GM23248 (cell line): ENCODE measurements at regions not wholly inside any gene's neighbourhood (a gene's known extent, or its start where the extent isn't known, plus 50 kb on each side); places are given as distances from the start of the nearest gene placed in this dataset.

Experiments used
- DNase-seq: peaks from one replicate; pipeline ENCODE4 v3.0.0-alpha.2; 2015
- H2AFZ ChIP-seq: fragments of 200-600 bp; sonication (generic); 2 replicates; pipeline ENCODE4 v1.6.1; 2016; ENCODE audit warnings: antibody characterized with exemption
- H3F3A ChIP-seq: fragments of 200-600 bp; sonication (generic); 2 replicates; pipeline ENCODE4 v1.6.1; 2016; ENCODE audit warnings: mild to moderate bottlenecking, antibody characterized with exemption, mixed run types; ENCODE audit not compliant: insufficient read depth
- H3K27ac ChIP-seq: fragments of 200-600 bp; sonication (generic); 2 replicates; pipeline ENCODE4 v1.5.1; 2016; ENCODE audit warnings: mild to moderate bottlenecking
- H3K27me3 ChIP-seq: fragments of 200-600 bp; sonication (generic); replicated peaks from 2 replicates; pipeline ENCODE4 v1.6.1; 2016; ENCODE audit warnings: mild to moderate bottlenecking; ENCODE audit not compliant: insufficient read depth
- H3K36me3 ChIP-seq: fragments of 200-600 bp; sonication (generic); 2 replicates; pipeline ENCODE4 v1.6.1; 2016; ENCODE audit warnings: low read depth, mild to moderate bottlenecking
- H3K4me1 ChIP-seq: fragments of 200-600 bp; sonication (generic); 2 replicates; pipeline ENCODE4 v1.6.1; 2016; ENCODE audit warnings: mild to moderate bottlenecking; ENCODE audit not compliant: insufficient read depth
- H3K4me2 ChIP-seq: fragments of 200-600 bp; sonication (generic); one replicate; pipeline ENCODE4 v1.6.1; 2016; ENCODE audit warnings: mild to moderate bottlenecking; ENCODE audit not compliant: unreplicated experiment
- H3K4me3 ChIP-seq: fragments of 200-600 bp; sonication (generic); 2 replicates; pipeline ENCODE4 v1.5.1; 2016; ENCODE audit warnings: mild to moderate bottlenecking
- H3K79me2 ChIP-seq: fragments of 200-600 bp; sonication (generic); 2 replicates; pipeline ENCODE4 v1.6.1; 2016; ENCODE audit warnings: mild to moderate bottlenecking; ENCODE audit not compliant: insufficient read depth
- H3K9ac ChIP-seq: fragments of 200-600 bp; sonication (generic); 2 replicates; pipeline ENCODE4 v1.6.1; 2016; ENCODE audit warnings: mild to moderate bottlenecking
- H3K9me2 ChIP-seq: fragments of 200-600 bp; sonication (generic); 2 replicates; pipeline ENCODE4 v1.6.1; 2016; ENCODE audit warnings: mixed run types, mild to moderate bottlenecking, moderate library complexity; ENCODE audit not compliant: insufficient read depth
- H3K9me3 ChIP-seq: fragments of 200-600 bp; sonication (generic); one replicate; pipeline ENCODE4 v1.6.1; 2017; ENCODE audit warnings: low read depth
- H4K20me1 ChIP-seq: fragments of 200-600 bp; sonication (generic); 2 replicates; pipeline ENCODE4 v1.6.0; 2016; ENCODE audit not compliant: insufficient read depth
- EZH2 ChIP-seq: fragments of 200-600 bp; sonication (generic); IDR thresholded peaks from 2 replicates; pipeline ENCODE4 v1.6.1; 2018; ENCODE audit warnings: antibody characterized with exemption, mild to moderate bottlenecking; ENCODE audit not compliant: insufficient read depth, poor library complexity, severe bottlenecking
- EZH2phosphoT487 ChIP-seq: fragments of 200-600 bp; sonication (generic); IDR thresholded peaks from 2 replicates; pipeline ENCODE4 v1.6.1; 2018; ENCODE audit warnings: antibody characterized with exemption, moderate library complexity, mild to moderate bottlenecking, low read depth; ENCODE audit not compliant: insufficient read depth
- WGBS, 2 experiments: methylation state at CpG; one replicate each; pipeline ENCODE4 v1.1.6; 2015 to 2017; ENCODE audit warnings: low lambda C conversion rate in 2 of 2, low coverage in 1 of 2; ENCODE audit errors: missing lambda C conversion rate in 2 of 2; 5-methylcytosine and 5-hydroxymethylcytosine counted together
- in situ Hi-C: fragments of 300-500 bp; cut with MboI; formaldehyde crosslinking; loops from 2 replicates; pipeline ENCODE4 v1.15.0; 2020

GRCh38 chr2:21668078-21668710 is 544.4 kb downstream of the TDRD15 start:
- no peak for TF ChIP-seq EZH2phosphoT487
- TF ChIP-seq EZH2: no peak
- H2AFZ ChIP-seq: no peak overlapping the region
- no peaks in the 10 kb centered on the region for H4K20me1 ChIP-seq
- WGBS, 2 experiments: 21 to 22% methylated on average over 5 of the region's 5 CpGs
- H3F3A ChIP-seq: no peaks in the 10 kb centered on the region
- H3K36me3 ChIP-seq: no peaks in the 10 kb centered on the region
- H3K4me3 ChIP-seq: no peak overlapping the region
- H3K4me1 ChIP-seq: no peaks in the 10 kb centered on the region
- H3K79me2 ChIP-seq: no peaks in the 10 kb centered on the region
- no peak overlapping the region for H3K9ac ChIP-seq
- in situ Hi-C loops: no loop called here
- H3K4me2 ChIP-seq: no peak overlapping the region
- no peak for DNase-seq
- no peaks in the 10 kb centered on the region for H3K9me3 ChIP-seq
- H3K9me2 ChIP-seq: no peaks in the 10 kb centered on the region
- H3K27me3 ChIP-seq: no peaks in the 10 kb centered on the region
- no peak overlapping the region for H3K27ac ChIP-seq

- no peaks in the 10 kb centered on the region for H3K4me1 ChIP-seq
- no peak overlapping the region for H3K4me2 ChIP-seq
- no peak for TF ChIP-seq EZH2phosphoT487
- TF ChIP-seq EZH2: no peak
- in situ Hi-C loops: no loop called here
- H3K27me3 ChIP-seq: no peaks in the 10 kb centered on the region
- no peak overlapping the region for H3K4me3 ChIP-seq
- no peaks in the 10 kb centered on the region for H3K79me2 ChIP-seq
- no peaks in the 10 kb centered on the region for H3K36me3 ChIP-seq
- H3K9ac ChIP-seq: no peak overlapping the region
- H3K9me3 ChIP-seq: peaks cover 8% of the 10 kb centered on the region
- no peaks in the 10 kb centered on the region for H3F3A ChIP-seq
- no peaks in the 10 kb centered on the region for H4K20me1 ChIP-seq
- no peak overlapping the region for H3K27ac ChIP-seq
- DNase-seq: no peak
- H3K9me2 ChIP-seq: no peaks in the 10 kb centered on the region
- WGBS, 2 experiments: 33 to 52% methylated on average over 1 of the region's 1 CpG
- H2AFZ ChIP-seq: no peak overlapping the region
Measured at GRCh38 chr2:21676041-21676440, 552.3 kb downstream of the TDRD15 start.

GRCh38 chr2:21676676-21677075 is 552.9 kb downstream of the TDRD15 start:
- in situ Hi-C loops: no loop called here
- H3K9me3 ChIP-seq: peaks cover 8% of the 10 kb centered on the region
- no peak overlapping the region for H2AFZ ChIP-seq
- H3K27me3 ChIP-seq: no peaks in the 10 kb centered on the region
- no peaks in the 10 kb centered on the region for H3K36me3 ChIP-seq
- H3K4me2 ChIP-seq: no peak overlapping the region
- no peaks in the 10 kb centered on the region for H3K9me2 ChIP-seq
- H4K20me1 ChIP-seq: no peaks in the 10 kb centered on the region
- no peaks in the 10 kb centered on the region for H3K79me2 ChIP-seq
- no peaks in the 10 kb centered on the region for H3K4me1 ChIP-seq
- DNase-seq: no peak
- H3K9ac ChIP-seq: no peak overlapping the region
- H3K4me3 ChIP-seq: no peak overlapping the region
- H3K27ac ChIP-seq: no peak overlapping the region
- no peaks in the 10 kb centered on the region for H3F3A ChIP-seq
- TF ChIP-seq EZH2: no peak

GRCh38 chr2:21683838-21684237 is 560.1 kb downstream of the TDRD15 start:
- Histone ChIP-seq H3F3A (no peaks in the 10 kb centered on the region), H3K9me2 (no peaks in the 10 kb centered on the region), H3K27ac (no peak overlapping the region), H2AFZ (no peak overlapping the region), H3K27me3 (no peaks in the 10 kb centered on the region), H4K20me1 (no peaks in the 10 kb centered on the region), H3K9me3 (peaks cover 3% of the 10 kb centered on the region), H3K79me2 (no peaks in the 10 kb centered on the region), H3K36me3 (no peaks in the 10 kb centered on the region), H3K9ac (no peak overlapping the region), H3K4me2 (no peak overlapping the region), H3K4me1 (no peaks in the 10 kb centered on the region), H3K4me3 (no peak overlapping the region)
- in situ Hi-C loops: no loop called here
- TF ChIP-seq EZH2phosphoT487: no peak
- no peak for TF ChIP-seq EZH2
- whole genome bisulfite sequencing, 2 experiments: 34 to 36% methylated on average over 2 of the region's 2 CpGs
- no peak for DNase-seq

GRCh38 chr2:21687589-21687988 is 563.8 kb downstream of the TDRD15 start:
- H2AFZ ChIP-seq: no peak overlapping the region
- no peaks in the 10 kb centered on the region for H4K20me1 ChIP-seq
- no peaks in the 10 kb centered on the region for H3K79me2 ChIP-seq
- H3K27ac ChIP-seq: no peak overlapping the region
- no peaks in the 10 kb centered on the region for H3K9me2 ChIP-seq
- 22 to 38% methylated on average over 2 of the region's 2 CpGs for WGBS, 2 experiments
- no peaks in the 10 kb centered on the region for H3K36me3 ChIP-seq
- no peaks in the 10 kb centered on the region for H3K27me3 ChIP-seq
- H3K9me3 ChIP-seq: no peaks in the 10 kb centered on the region
- no peaks in the 10 kb centered on the region for H3F3A ChIP-seq
- H3K4me2 ChIP-seq: no peak overlapping the region
- no peak overlapping the region for H3K4me3 ChIP-seq
- DNase-seq: no peak
- in situ Hi-C loops: no loop called here
- TF ChIP-seq EZH2 (no peak), EZH2phosphoT487 (no peak)
- H3K9ac ChIP-seq: no peak overlapping the region
- no peaks in the 10 kb centered on the region for H3K4me1 ChIP-seq
